Peyer's patch (tissue), 4 donors: ENCODE measurements at regions not wholly inside any gene's neighbourhood (a gene's known extent, or its start where the extent isn't known, plus 50 kb on each side); places are given as distances from the start of the nearest gene placed in this dataset.

Source experiments
- DNase-seq, 3 donors: peaks; one replicate each; pipeline ENCODE4 v3.0.0-alpha.2; 2017 to 2019
- H3K27ac ChIP-seq, 4 donors: fragments of 200-600 bp; sonication (generic); one replicate each; pipeline ENCODE4 v1.5.1; 2016 to 2019
- H3K27me3 ChIP-seq, 2 donors: fragments of 200-600 bp; sonication (generic); one replicate each; pipeline ENCODE4 v1.5.1; 2019
- H3K36me3 ChIP-seq, 3 donors: fragments of 200-600 bp; sonication (generic); one replicate each; pipeline ENCODE4 v1.5.1; 2016 to 2019
- H3K4me1 ChIP-seq, 4 donors: fragments of 200-600 bp; sonication (generic); one replicate each; pipeline ENCODE4 v1.5.1; 2016 to 2019
- H3K4me3 ChIP-seq, 4 donors: fragments of 200-600 bp; sonication (generic); 1 replicate in 3 of 4; 2 replicates in 1 of 4; pipeline ENCODE4 v1.5.1; 2016 to 2019; ENCODE audit warnings: mild to moderate bottlenecking in 1 of 4
- H3K9me3 ChIP-seq, 4 donors: fragments of 200-600 bp; sonication (generic); one replicate each; pipeline ENCODE4 v1.5.1; 2016 to 2019; ENCODE audit warnings: mild to moderate bottlenecking in 1 of 4
- CTCF ChIP-seq, 6 experiments: fragments of 450-650 bp in 4 of 6; fragments of 200-600 bp in 2 of 6; sonication (generic) in 1 of 6; IDR thresholded peaks; one replicate each; pipeline ENCODE4 v1.5.1; 2017 to 2019; ENCODE audit warnings: antibody characterized with exemption in 6 of 6, mild to moderate bottlenecking in 3 of 6, moderate library complexity in 1 of 6
- POLR2A ChIP-seq, 2 donors: fragments of 450-650 bp; IDR thresholded peaks; one replicate each; pipeline ENCODE4 v1.5.1; 2017; ENCODE audit warnings: antibody characterized with exemption in 2 of 2, mild to moderate bottlenecking in 2 of 2, moderate library complexity in 2 of 2

- Histone ChIP-seq H3K27ac (no peak overlapping the region), H3K4me1 (no peaks in the 10 kb centered on the region), H3K9me3 (no peaks in the 10 kb centered on the region), H3K36me3 (no peaks in the 10 kb centered on the region), H3K4me3 (no peak overlapping the region), H3K27me3 (no peaks in the 10 kb centered on the region)
- no peak for TF ChIP-seq POLR2A (IDR thresholded peaks at IDR 0.05)
- no peak for TF ChIP-seq CTCF (IDR thresholded peaks at IDR 0.05)
- DNase-seq = no peak
Measured at GRCh38 chr19:30128211-30128610, 186.2 kb downstream of the URI1 start.

- Histone ChIP-seq H3K27ac (no peak overlapping the region), H3K27me3 (no peaks in the 10 kb centered on the region), H3K9me3 (no peaks in the 10 kb centered on the region), H3K4me3 (no peak overlapping the region), H3K4me1 (no peaks in the 10 kb centered on the region), H3K36me3 (no peaks in the 10 kb centered on the region)
- DNase-seq = no peak
- TF ChIP-seq POLR2A (IDR thresholded peaks at IDR 0.05) = no peak
- no peak for TF ChIP-seq CTCF (IDR thresholded peaks at IDR 0.05)
Measured at GRCh38 chr19:30130356-30131122, 188.5 kb downstream of the URI1 start.

GRCh38 chr19:30131246-30131645 is 189.2 kb downstream of the URI1 start:
- H3K4me3 ChIP-seq = no peak overlapping the region
- no peaks in the 10 kb centered on the region for H3K27me3 ChIP-seq
- no peak overlapping the region for H3K27ac ChIP-seq
- no peak for TF ChIP-seq CTCF (IDR thresholded peaks at IDR 0.05)
- TF ChIP-seq POLR2A (IDR thresholded peaks at IDR 0.05) = no peak
- no peaks in the 10 kb centered on the region for H3K36me3 ChIP-seq
- DNase-seq = no peak
- H3K9me3 ChIP-seq = no peaks in the 10 kb centered on the region
- H3K4me1 ChIP-seq = no peaks in the 10 kb centered on the region

- Histone ChIP-seq H3K36me3 (no peaks in the 10 kb centered on the region), H3K4me1 (no peaks in the 10 kb centered on the region), H3K9me3 (no peaks in the 10 kb centered on the region), H3K27me3 (no peaks in the 10 kb centered on the region), H3K27ac (no peak overlapping the region), H3K4me3 (no peak overlapping the region)
- no peak for DNase-seq
- TF ChIP-seq POLR2A (IDR thresholded peaks at IDR 0.05) (no peak), CTCF (IDR thresholded peaks at IDR 0.05) (no peak)
Measured at GRCh38 chr19:30131722-30132291, 189.8 kb downstream of the URI1 start.

GRCh38 chr19:30132343-30133075 is 190.5 kb downstream of the URI1 start:
- Histone ChIP-seq H3K27ac (no peak overlapping the region), H3K27me3 (no peaks in the 10 kb centered on the region), H3K4me1 (no peaks in the 10 kb centered on the region), H3K4me3 (no peak overlapping the region), H3K36me3 (no peaks in the 10 kb centered on the region), H3K9me3 (no peaks in the 10 kb centered on the region)
- DNase-seq = no peak
- TF ChIP-seq CTCF (IDR thresholded peaks at IDR 0.05) (no peak), POLR2A (IDR thresholded peaks at IDR 0.05) (no peak)
